ENCODE measurements at regions not wholly inside any gene's neighbourhood (a gene's known extent, or its start where the extent isn't known, plus 50 kb on each side); places are given as distances from the start of the nearest gene placed in this dataset.

DNA sequence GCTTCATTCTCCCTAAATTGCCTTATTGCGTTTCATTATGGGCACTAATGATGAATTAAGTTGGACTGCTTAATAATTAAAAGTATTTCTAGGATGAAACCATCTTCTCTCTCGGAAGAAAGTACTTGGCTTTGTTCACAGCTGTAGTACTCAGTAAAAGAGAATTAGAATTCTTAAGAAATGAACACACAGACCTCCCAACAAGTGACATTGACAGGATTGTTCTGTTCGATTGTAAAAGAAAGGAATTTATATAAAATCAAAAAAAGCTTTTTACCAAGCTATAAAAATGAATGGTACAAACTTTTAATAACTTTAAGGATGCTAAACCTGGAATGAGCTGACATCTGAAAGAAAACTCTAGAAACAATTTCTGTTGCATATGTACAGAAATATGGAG is 416.4 kb upstream of the THRB start:
- DNase-seq (ENCODE audit: low spot score), result no peak
- no peak for TF ChIP-seq CTCF (IDR thresholded peaks at IDR 0.05; ENCODE audit: extremely low read depth, missing control alignments)

- TF ChIP-seq CTCF (IDR thresholded peaks at IDR 0.05; ENCODE audit: extremely low read depth, missing control alignments), result no peak
- DNase-seq (ENCODE audit: low spot score), result no peak
Observed at GRCh38 chr3:24915639-24916038, 421.0 kb upstream of the THRB start.

- no peak for DNase-seq (ENCODE audit: low spot score)
- no peak for TF ChIP-seq CTCF (IDR thresholded peaks at IDR 0.05; ENCODE audit: extremely low read depth, missing control alignments)
Observed at GRCh38 chr3:24917908-24918307, 423.3 kb upstream of the THRB start.

GRCh38 chr3:24923570-24923969 is 428.9 kb upstream of the THRB start:
- no peak for DNase-seq (ENCODE audit: low spot score)
- no peak for TF ChIP-seq CTCF (IDR thresholded peaks at IDR 0.05; ENCODE audit: extremely low read depth, missing control alignments)

- no peak for DNase-seq (ENCODE audit: low spot score)
- no peak for TF ChIP-seq CTCF (IDR thresholded peaks at IDR 0.05; ENCODE audit: extremely low read depth, missing control alignments)
Observed at GRCh38 chr3:24929521-24929920, 434.9 kb upstream of the THRB start.

DNA sequence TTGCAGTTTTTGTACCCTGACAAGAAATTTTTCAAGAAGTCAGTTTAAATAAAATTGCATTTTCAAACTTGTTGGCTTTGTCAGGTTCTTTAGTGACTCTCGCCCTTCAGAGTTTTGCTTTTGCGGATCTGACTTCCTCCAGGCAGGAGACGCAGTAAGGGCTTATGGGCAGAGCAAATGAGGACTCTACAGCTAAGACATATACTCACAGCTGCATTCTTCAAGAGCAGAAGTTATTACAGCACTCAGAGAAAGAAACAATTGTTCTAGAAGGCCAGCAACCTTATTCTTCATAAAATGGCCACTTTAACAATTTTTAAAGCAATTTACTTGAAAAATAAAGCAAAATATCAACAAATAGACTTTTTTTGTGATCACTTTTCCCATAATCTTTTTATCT is 438.8 kb upstream of the THRB start:
- TF ChIP-seq CTCF (IDR thresholded peaks at IDR 0.05; ENCODE audit: extremely low read depth, missing control alignments), result no peak
- DNase-seq (ENCODE audit: low spot score), result no peak

- no peak for TF ChIP-seq CTCF (IDR thresholded peaks at IDR 0.05; ENCODE audit: extremely low read depth, missing control alignments)
- no peak for DNase-seq (ENCODE audit: low spot score)
Observed at GRCh38 chr3:24936574-24936973, 441.9 kb upstream of the THRB start.

All from GM20000 (cell line).